22Rv1 (cell line): ENCODE measurements at regions not wholly inside any gene's neighbourhood (a gene's known extent, or its start where the extent isn't known, plus 50 kb on each side); places are given as distances from the start of the nearest gene placed in this dataset.

Experiments used
- H3K27ac ChIP-seq: fragments of 450-650 bp; 2 replicates; pipeline ENCODE4 v1.5.1; 2017
- CTCF ChIP-seq: fragments of 450-650 bp; IDR thresholded peaks from 2 replicates; pipeline ENCODE4 v1.5.1; 2017; ENCODE audit warnings: mild to moderate bottlenecking
- ZFX ChIP-seq: fragments of 450-650 bp; IDR thresholded peaks from 2 replicates; pipeline ENCODE4 v1.6.1; 2017; ENCODE audit warnings: antibody characterized with exemption, borderline replicate concordance

DNA sequence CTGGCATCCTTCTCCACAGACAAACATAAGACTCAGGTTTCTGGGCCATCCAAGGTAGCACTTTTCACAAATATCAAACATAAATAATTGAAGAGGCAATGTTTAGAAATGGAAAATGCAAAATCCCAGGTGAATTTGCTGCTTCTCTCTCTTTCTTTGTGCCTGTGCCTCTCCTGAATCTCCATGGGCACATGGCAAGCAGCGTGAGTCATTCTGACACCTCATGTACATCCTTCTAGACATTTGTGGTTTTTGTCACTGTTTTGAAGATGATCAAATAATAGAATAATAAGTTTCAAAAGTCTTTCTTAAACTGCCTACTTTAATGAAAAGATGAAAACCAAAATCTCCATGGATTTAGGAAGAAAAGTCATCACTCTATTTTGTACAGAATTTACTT is 60.3 kb upstream of the RAB11FIP2 start:
- TF ChIP-seq ZFX = no peak
- no peak for TF ChIP-seq CTCF
- H3K27ac ChIP-seq = no peak overlapping the region

DNA sequence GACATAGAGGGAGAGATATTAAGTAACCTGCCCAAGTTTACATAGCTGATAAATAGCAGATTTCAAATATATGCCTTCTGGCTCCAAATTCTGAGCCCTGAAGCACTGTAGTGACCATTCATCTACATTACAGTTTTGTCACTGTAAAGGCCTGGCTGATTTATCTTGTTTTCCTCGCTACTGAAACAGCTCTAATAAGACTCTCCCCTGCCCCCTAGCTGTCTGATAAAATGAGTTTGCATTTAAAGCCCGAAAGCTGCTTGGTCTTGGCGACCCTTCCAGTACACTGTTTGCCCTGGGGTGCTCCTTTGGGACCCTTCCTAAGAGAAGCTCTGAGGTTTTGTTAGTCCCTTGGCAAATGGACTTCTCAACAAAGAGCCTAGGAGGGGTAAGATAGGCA is 59.7 kb upstream of the RAB11FIP2 start:
- no peak overlapping the region for H3K27ac ChIP-seq
- TF ChIP-seq ZFX = no peak
- TF ChIP-seq CTCF = peak; percentile 57

- H3K27ac ChIP-seq = no peak overlapping the region
- TF ChIP-seq CTCF (no peak), ZFX (no peak)
These were observed 55.4 kb upstream of the RAB11FIP2 start for GRCh38 chr10:118102121-118102520.

- no peak for TF ChIP-seq ZFX
- TF ChIP-seq CTCF = no peak
- no peak overlapping the region for H3K27ac ChIP-seq
These were observed 54.8 kb upstream of the RAB11FIP2 start for GRCh38 chr10:118101501-118101900.
